ENCODE measurements at regions not wholly inside any gene's neighbourhood (a gene's known extent, or its start where the extent isn't known, plus 50 kb on each side); places are given as distances from the start of the nearest gene placed in this dataset.

GRCh38 chr13:61111529-61111928 lies 304.1 kb downstream of the PCDH20 start:
- no peaks in the 10 kb centered on the region for H3K9me3 Mint-ChIP-seq (ENCODE audit: low read depth)
- no peak overlapping the region for H3K4me3 Mint-ChIP-seq (ENCODE audit: unreplicated experiment)
- no peak overlapping the region for H3K27ac Mint-ChIP-seq (ENCODE audit: unreplicated experiment)
- no peak for TF ChIP-seq CTCF (IDR thresholded peaks at IDR 0.05)
- H3K4me1 Mint-ChIP-seq (ENCODE audit: low read depth), result no peaks in the 10 kb centered on the region
- H3K27me3 Mint-ChIP-seq (ENCODE audit: low read depth), result peaks cover 5% of the 10 kb centered on the region
- DNase-seq (ENCODE audit: low spot score), result no peak
- H3K36me3 Mint-ChIP-seq (ENCODE audit: low read depth), result no peaks in the 10 kb centered on the region

GRCh38 chr13:61110732-61111131 lies 304.9 kb downstream of the PCDH20 start:
- H3K9me3 Mint-ChIP-seq (ENCODE audit: low read depth), result no peaks in the 10 kb centered on the region
- no peak for TF ChIP-seq CTCF (IDR thresholded peaks at IDR 0.05)
- H3K36me3 Mint-ChIP-seq (ENCODE audit: low read depth), result no peaks in the 10 kb centered on the region
- H3K4me3 Mint-ChIP-seq (ENCODE audit: unreplicated experiment), result no peak overlapping the region
- DNase-seq (ENCODE audit: low spot score), result no peak
- peaks cover 3% of the 10 kb centered on the region for H3K27me3 Mint-ChIP-seq (ENCODE audit: low read depth)
- no peaks in the 10 kb centered on the region for H3K4me1 Mint-ChIP-seq (ENCODE audit: low read depth)
- H3K27ac Mint-ChIP-seq (ENCODE audit: unreplicated experiment), result no peak overlapping the region

- peaks cover 6% of the 10 kb centered on the region for H3K27me3 Mint-ChIP-seq (ENCODE audit: low read depth)
- no peak overlapping the region for H3K4me3 Mint-ChIP-seq (ENCODE audit: unreplicated experiment)
- no peak for TF ChIP-seq CTCF (IDR thresholded peaks at IDR 0.05)
- no peak for DNase-seq (ENCODE audit: low spot score)
- H3K36me3 Mint-ChIP-seq (ENCODE audit: low read depth), result no peaks in the 10 kb centered on the region
- no peak overlapping the region for H3K27ac Mint-ChIP-seq (ENCODE audit: unreplicated experiment)
- H3K4me1 Mint-ChIP-seq (ENCODE audit: low read depth), result no peaks in the 10 kb centered on the region
- H3K9me3 Mint-ChIP-seq (ENCODE audit: low read depth), result no peaks in the 10 kb centered on the region
Measured at GRCh38 chr13:61109741-61110140, 305.9 kb downstream of the PCDH20 start.

- no peak overlapping the region for H3K27ac Mint-ChIP-seq (ENCODE audit: unreplicated experiment)
- peaks cover 7% of the 10 kb centered on the region for H3K27me3 Mint-ChIP-seq (ENCODE audit: low read depth)
- H3K4me1 Mint-ChIP-seq (ENCODE audit: low read depth), result no peaks in the 10 kb centered on the region
- H3K9me3 Mint-ChIP-seq (ENCODE audit: low read depth), result no peaks in the 10 kb centered on the region
- TF ChIP-seq CTCF (IDR thresholded peaks at IDR 0.05), result no peak
- DNase-seq (ENCODE audit: low spot score), result no peak
- H3K4me3 Mint-ChIP-seq (ENCODE audit: unreplicated experiment), result no peak overlapping the region
- H3K36me3 Mint-ChIP-seq (ENCODE audit: low read depth), result no peaks in the 10 kb centered on the region
Measured at GRCh38 chr13:61107989-61108388, 307.7 kb downstream of the PCDH20 start.

- Mint-ChIP-seq H3K27ac (ENCODE audit: unreplicated experiment) (no peak overlapping the region), H3K9me3 (ENCODE audit: low read depth) (no peaks in the 10 kb centered on the region), H3K4me1 (ENCODE audit: low read depth) (no peaks in the 10 kb centered on the region), H3K4me3 (ENCODE audit: unreplicated experiment) (no peak overlapping the region), H3K36me3 (ENCODE audit: low read depth) (no peaks in the 10 kb centered on the region), H3K27me3 (ENCODE audit: low read depth) (no peaks in the 10 kb centered on the region)
- TF ChIP-seq CTCF (IDR thresholded peaks at IDR 0.05), result no peak
- no peak for DNase-seq (ENCODE audit: low spot score)
Measured at GRCh38 chr13:61095885-61096284, 319.8 kb downstream of the PCDH20 start.

Data from chondrocyte (in vitro differentiated cells).